RWPE2 (cell line): ENCODE measurements at regions not wholly inside any gene's neighbourhood (a gene's known extent, or its start where the extent isn't known, plus 50 kb on each side); places are given as distances from the start of the nearest gene placed in this dataset.

Experiments used
- ATAC-seq: fragments of 200-7000 bp; cut with Tn5 transposase; 3 replicates; pipeline ENCODE4 v1.9.1; 2021; ENCODE audit warnings: low read depth
- DNase-seq: peaks from one replicate; pipeline ENCODE4 v3.0.0-alpha.2; 2020; ENCODE audit warnings: low spot score
- H3K27ac ChIP-seq: fragments of 450-650 bp; 2 replicates; pipeline ENCODE4 v1.5.1; 2017; ENCODE audit warnings: mild to moderate bottlenecking; ENCODE audit not compliant: poor library complexity, severe bottlenecking
- H3K27me3 ChIP-seq: fragments of 250-450 bp; sonication (Bioruptor Pico); 2 replicates; pipeline ENCODE4 v1.5.1; 2021; ENCODE audit warnings: mild to moderate bottlenecking, moderate library complexity; ENCODE audit not compliant: insufficient read depth, poor library complexity, severe bottlenecking
- H3K36me3 ChIP-seq: fragments of 250-450 bp; sonication (Bioruptor Pico); 2 replicates; pipeline ENCODE4 v1.5.1; 2020; ENCODE audit warnings: low read depth, mild to moderate bottlenecking, moderate library complexity
- H3K4me1 ChIP-seq: fragments of 250-450 bp; sonication (Bioruptor Pico); 2 replicates; pipeline ENCODE4 v1.5.1; 2021; ENCODE audit warnings: mild to moderate bottlenecking, moderate library complexity; ENCODE audit not compliant: insufficient read depth, poor library complexity, severe bottlenecking
- H3K4me3 ChIP-seq: fragments of 250-450 bp; sonication (Bioruptor Pico); 2 replicates; pipeline ENCODE4 v1.5.1; 2021; ENCODE audit warnings: mild to moderate bottlenecking, moderate library complexity; ENCODE audit not compliant: severe bottlenecking
- H3K9me3 ChIP-seq: fragments of 250-450 bp; sonication (Bioruptor Pico); 2 replicates; pipeline ENCODE4 v1.5.1; 2021; ENCODE audit warnings: mild to moderate bottlenecking, moderate library complexity; ENCODE audit not compliant: severe bottlenecking
- TF ChIP-seq, protein P1 (sequence below): fragments of 450-650 bp; IDR thresholded peaks from one replicate; pipeline ENCODE4 v1.5.1; 2017; ENCODE audit warnings: mild to moderate bottlenecking, moderate library complexity; ENCODE audit not compliant: poor library complexity, severe bottlenecking

DNA sequence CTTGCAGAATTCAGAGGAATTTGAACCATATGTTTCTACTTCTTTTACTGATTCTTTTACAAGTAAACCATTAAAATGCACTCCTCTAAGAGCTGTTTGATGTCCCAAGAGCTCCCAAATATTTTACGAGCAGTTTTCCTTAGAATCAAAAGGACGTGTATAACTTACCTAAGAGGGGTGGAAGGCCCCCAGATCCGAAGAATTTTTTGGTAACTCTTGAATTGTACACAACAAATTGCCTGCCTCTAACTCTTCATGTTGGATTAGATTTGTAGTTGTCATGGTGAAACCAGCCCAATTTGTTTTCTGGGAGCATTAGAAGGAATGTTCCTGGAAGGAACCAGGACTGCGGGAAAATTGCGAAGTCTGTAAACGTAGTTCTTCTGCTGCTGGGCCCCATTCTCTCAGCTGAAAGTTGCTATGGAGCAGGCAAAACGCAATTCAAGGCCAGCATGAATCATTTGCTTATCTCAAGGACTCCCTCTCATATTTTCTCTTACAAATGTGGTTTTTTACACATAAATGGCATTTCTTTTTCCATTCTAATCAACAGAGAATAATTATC lies 124.8 kb upstream of the TMEM72 start:
- TF ChIP-seq, protein P1, sequence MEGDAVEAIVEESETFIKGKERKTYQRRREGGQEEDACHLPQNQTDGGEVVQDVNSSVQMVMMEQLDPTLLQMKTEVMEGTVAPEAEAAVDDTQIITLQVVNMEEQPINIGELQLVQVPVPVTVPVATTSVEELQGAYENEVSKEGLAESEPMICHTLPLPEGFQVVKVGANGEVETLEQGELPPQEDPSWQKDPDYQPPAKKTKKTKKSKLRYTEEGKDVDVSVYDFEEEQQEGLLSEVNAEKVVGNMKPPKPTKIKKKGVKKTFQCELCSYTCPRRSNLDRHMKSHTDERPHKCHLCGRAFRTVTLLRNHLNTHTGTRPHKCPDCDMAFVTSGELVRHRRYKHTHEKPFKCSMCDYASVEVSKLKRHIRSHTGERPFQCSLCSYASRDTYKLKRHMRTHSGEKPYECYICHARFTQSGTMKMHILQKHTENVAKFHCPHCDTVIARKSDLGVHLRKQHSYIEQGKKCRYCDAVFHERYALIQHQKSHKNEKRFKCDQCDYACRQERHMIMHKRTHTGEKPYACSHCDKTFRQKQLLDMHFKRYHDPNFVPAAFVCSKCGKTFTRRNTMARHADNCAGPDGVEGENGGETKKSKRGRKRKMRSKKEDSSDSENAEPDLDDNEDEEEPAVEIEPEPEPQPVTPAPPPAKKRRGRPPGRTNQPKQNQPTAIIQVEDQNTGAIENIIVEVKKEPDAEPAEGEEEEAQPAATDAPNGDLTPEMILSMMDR: no peak
- DNase-seq (no peak), ATAC-seq (no peak)
- no peak overlapping the region for H3K27ac ChIP-seq
- H3K27me3 ChIP-seq: no peaks in the 10 kb centered on the region
- H3K4me3 ChIP-seq: no peak overlapping the region
- H3K36me3 ChIP-seq: no peaks in the 10 kb centered on the region
- no peaks in the 10 kb centered on the region for H3K4me1 ChIP-seq
- H3K9me3 ChIP-seq: no peaks in the 10 kb centered on the region

DNA sequence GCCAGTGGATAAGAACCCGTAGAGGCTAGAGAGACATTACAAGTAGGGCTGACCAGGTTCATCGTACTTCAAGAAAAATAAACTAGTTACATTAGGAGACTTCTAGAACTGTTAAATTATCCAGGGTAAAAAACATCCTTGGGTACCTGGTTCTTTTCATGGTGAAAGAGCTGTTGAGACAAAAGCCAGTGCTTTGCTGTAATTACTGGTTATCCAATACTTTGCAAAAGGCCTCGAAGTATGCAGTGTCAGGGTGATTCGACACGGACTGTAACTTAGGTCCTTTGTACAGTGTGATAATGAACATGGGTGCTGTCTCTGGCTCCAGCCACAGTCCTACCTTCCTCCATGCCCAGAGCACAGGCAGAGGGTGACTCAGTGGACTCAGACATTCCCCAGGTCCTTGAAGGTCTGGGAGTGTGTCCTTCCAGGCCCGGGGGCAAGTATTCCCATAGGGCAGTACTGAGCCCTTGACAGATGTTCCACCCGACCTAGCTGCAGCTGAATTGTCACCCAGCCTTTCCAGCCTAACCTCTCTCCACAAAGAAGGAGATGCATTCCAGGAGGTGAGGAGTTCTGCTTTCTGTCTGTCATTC lies 123.6 kb upstream of the TMEM72 start:
- ATAC-seq: no peak
- DNase-seq: no peak
- no peak overlapping the region for H3K27ac ChIP-seq
- no peaks in the 10 kb centered on the region for H3K9me3 ChIP-seq
- no peaks in the 10 kb centered on the region for H3K36me3 ChIP-seq
- H3K27me3 ChIP-seq: no peaks in the 10 kb centered on the region
- TF ChIP-seq, protein P1: no peak
- H3K4me1 ChIP-seq: no peaks in the 10 kb centered on the region
- no peak overlapping the region for H3K4me3 ChIP-seq

DNA sequence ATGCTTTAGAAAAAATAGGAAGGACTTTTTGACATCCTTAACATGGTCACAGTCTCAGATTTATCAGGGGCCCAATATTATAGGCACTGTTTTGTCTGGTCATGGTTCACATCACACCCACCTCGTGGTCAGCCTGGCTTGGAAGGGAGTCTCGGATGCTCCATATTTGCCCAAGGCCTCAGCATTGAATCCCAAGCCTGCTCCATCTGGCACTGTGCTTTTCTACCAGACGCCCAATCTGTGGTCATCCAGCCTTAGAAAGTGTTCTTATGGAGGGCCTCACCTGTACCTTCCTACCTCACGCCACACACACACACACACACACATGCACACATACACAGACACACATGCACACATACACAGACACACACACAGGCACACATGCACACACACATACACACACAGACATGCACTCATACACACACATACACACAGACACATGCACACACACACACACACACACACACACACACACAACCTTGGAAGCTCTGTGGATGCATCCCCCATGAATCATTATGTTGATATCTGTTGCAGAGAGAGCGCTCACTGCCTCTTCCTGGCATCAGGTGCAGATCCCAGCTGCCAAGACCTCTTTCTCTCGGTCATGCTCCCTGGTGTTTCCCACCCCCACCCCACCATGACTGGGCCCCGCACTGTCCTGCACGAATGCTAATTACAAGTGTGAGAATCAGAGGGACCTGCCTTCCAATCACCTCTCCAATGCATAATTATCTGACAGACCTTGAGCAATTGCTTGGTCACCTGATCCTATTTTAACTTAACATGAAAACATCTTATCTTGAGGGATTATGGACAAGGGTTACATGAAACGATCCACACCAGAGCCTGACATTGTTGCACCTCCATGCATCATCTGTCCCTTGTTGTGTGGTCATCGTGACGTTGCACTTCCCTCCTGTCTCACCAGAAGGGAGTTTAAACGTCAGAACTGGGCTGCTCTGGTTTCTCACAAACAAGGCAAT lies 122.7 kb upstream of the TMEM72 start:
- H3K36me3 ChIP-seq: no peaks in the 10 kb centered on the region
- no peaks in the 10 kb centered on the region for H3K27me3 ChIP-seq
- H3K27ac ChIP-seq: no peak overlapping the region
- ATAC-seq (no peak), DNase-seq (no peak)
- no peaks in the 10 kb centered on the region for H3K9me3 ChIP-seq
- H3K4me1 ChIP-seq: no peaks in the 10 kb centered on the region
- H3K4me3 ChIP-seq: no peak overlapping the region
- TF ChIP-seq, protein P1: no peak

DNA sequence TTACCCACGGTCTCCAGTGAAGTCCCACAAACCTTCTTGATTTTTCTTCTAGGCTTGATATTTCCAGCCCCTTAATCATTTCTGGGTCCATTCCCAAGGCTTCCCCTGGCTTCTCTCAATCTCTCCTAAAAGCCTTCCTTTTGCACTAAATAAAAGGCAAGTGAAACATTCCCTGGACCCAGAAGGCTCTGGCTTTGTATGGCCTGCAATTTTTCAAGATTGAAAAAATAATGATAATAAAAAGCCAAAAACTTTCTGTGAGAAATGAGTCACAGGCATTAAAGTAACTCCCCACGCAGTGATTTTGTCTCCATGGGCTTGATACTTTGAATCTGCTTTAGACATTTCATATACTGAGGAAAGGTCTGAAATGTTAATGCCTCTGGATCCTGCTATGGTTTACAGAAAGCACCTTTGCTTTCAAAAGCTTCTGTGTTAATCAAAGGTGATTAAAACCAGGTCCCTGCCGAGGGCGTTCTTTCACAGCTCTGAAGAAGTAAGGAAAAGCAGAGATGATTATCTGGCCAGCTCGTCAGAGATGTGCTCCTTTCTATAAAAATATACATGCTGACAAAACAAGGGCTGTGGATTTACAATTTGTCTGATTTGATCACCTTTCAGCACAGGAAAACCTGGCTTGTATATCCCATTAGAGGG lies 118.9 kb upstream of the TMEM72 start:
- Histone ChIP-seq H3K36me3 (no peaks in the 10 kb centered on the region), H3K27me3 (no peaks in the 10 kb centered on the region), H3K9me3 (no peaks in the 10 kb centered on the region), H3K4me1 (no peaks in the 10 kb centered on the region), H3K27ac (no peak overlapping the region), H3K4me3 (no peak overlapping the region)
- TF ChIP-seq, protein P1: no peak
- no peak for ATAC-seq
- DNase-seq: no peak
